Upper lobe of left lung (tissue), 6 donors: ENCODE measurements at regions not wholly inside any gene's neighbourhood (a gene's known extent, or its start where the extent isn't known, plus 50 kb on each side); places are given as distances from the start of the nearest gene placed in this dataset.

Experiments
- ATAC-seq, 2 donors: fragments of 200-7000 bp; cut with Tn5 transposase; one replicate each; pipeline ENCODE4 v1.9.1; 2022; ENCODE audit warnings: mild to moderate bottlenecking in 2 of 2, moderate library complexity in 2 of 2; ENCODE audit not compliant: low FRiP score in 2 of 2
- DNase-seq, 2 donors: peaks; one replicate each; pipeline ENCODE4 v3.0.0-alpha.2; 2019 to 2020
- H3K27ac ChIP-seq, 4 donors: fragments of 200-600 bp; sonication (generic); one replicate each; pipeline ENCODE4 v1.5.1; 2016 to 2019
- H3K27me3 ChIP-seq, 4 donors: fragments of 200-600 bp; sonication (generic); one replicate each; pipeline ENCODE4 v1.5.1; 2017 to 2019
- H3K36me3 ChIP-seq, 4 donors: fragments of 200-600 bp; sonication (generic); one replicate each; pipeline ENCODE4 v1.5.1; 2016 to 2019
- H3K4me1 ChIP-seq, 4 donors: fragments of 200-600 bp; sonication (generic); one replicate each; pipeline ENCODE4 v1.5.1; 2018 to 2019
- H3K4me3 ChIP-seq, 4 donors: fragments of 200-600 bp; sonication (generic); one replicate each; pipeline ENCODE4 v1.5.1; 2017 to 2019; ENCODE audit warnings: mild to moderate bottlenecking in 2 of 4, moderate library complexity in 1 of 4
- H3K9me3 ChIP-seq, 4 donors: fragments of 200-600 bp; sonication (generic); one replicate each; pipeline ENCODE4 v1.5.1; 2018 to 2019
- CTCF ChIP-seq, 6 experiments: fragments of 450-650 bp in 4 of 6; fragments of 200-600 bp in 2 of 6; sonication (generic) in 2 of 6; IDR thresholded peaks; one replicate each; pipeline ENCODE4 v1.5.1; 2016 to 2019; ENCODE audit warnings: antibody characterized with exemption in 6 of 6
- EP300 ChIP-seq, 4 donors: sonication (generic); formaldehyde crosslinking; IDR thresholded peaks; one replicate each; pipeline ENCODE4 v1.5.1; 2017; ENCODE audit warnings: antibody characterized with exemption in 4 of 4, control low read depth in 2 of 4
- POLR2A ChIP-seq, 4 donors: fragments of 450-650 bp; IDR thresholded peaks; one replicate each; pipeline ENCODE4 v1.5.1; 2016 to 2017; ENCODE audit warnings: antibody characterized with exemption in 4 of 4, mild to moderate bottlenecking in 2 of 4
- POLR2AphosphoS5 ChIP-seq, 2 donors: sonication (generic); formaldehyde crosslinking; IDR thresholded peaks; one replicate each; pipeline ENCODE4 v1.5.1; 2017; ENCODE audit warnings: antibody characterized with exemption in 2 of 2
- WGBS, 2 donors: methylation state at CpG; one replicate each; pipeline ENCODE4 v1.1.5; 2017 to 2018; 5-methylcytosine and 5-hydroxymethylcytosine counted together
- donor health status: DM: no; HTN: no; CAD: no; lungs with moderate emphysema.
- donor health status: DM: no; HTN: yes; CAD: no; lungs with severe emphysema.

- DNase-seq (no peak), ATAC-seq (no peak)
- Histone ChIP-seq H3K27me3 (no peaks in the 10 kb centered on the region), H3K4me3 (no peak overlapping the region), H3K36me3 (no peaks in the 10 kb centered on the region), H3K4me1 (no peaks in the 10 kb centered on the region), H3K9me3 (no peaks in the 10 kb centered on the region), H3K27ac (no peak overlapping the region)
- WGBS, 2 donors = 73 to 76% methylated on average over 1 of the region's 1 CpG
- TF ChIP-seq EP300 (IDR thresholded peaks at IDR 0.05) = no peak
- no peak for TF ChIP-seq POLR2AphosphoS5 (IDR thresholded peaks at IDR 0.05)
- no peak for TF ChIP-seq CTCF (IDR thresholded peaks at IDR 0.05)
- TF ChIP-seq POLR2A (IDR thresholded peaks at IDR 0.05) = no peak
Observed at GRCh38 chr17:14712611-14713021, 411.7 kb downstream of the HS3ST3B1 start.

GRCh38 chr17:14704121-14704520, 403.2 kb downstream of the HS3ST3B1 start:
- H3K27ac ChIP-seq = no peak overlapping the region
- DNase-seq = no peak
- no peaks in the 10 kb centered on the region for H3K36me3 ChIP-seq
- H3K4me3 ChIP-seq = no peak overlapping the region
- H3K4me1 ChIP-seq = peaks cover 0 to 5% (median 0%) of the 10 kb centered on the region in 4 donors
- no peaks in the 10 kb centered on the region for H3K9me3 ChIP-seq
- no peaks in the 10 kb centered on the region for H3K27me3 ChIP-seq
- no peak for TF ChIP-seq POLR2AphosphoS5 (IDR thresholded peaks at IDR 0.05)
- 86 to 89% methylated on average over 6 of the region's 6 CpGs for WGBS, 2 donors
- ATAC-seq = no peak

- Histone ChIP-seq H3K4me1 (peaks cover 0 to 5% (median 0%) of the 10 kb centered on the region in 4 donors), H3K36me3 (no peaks in the 10 kb centered on the region), H3K27ac (no peak overlapping the region), H3K27me3 (no peaks in the 10 kb centered on the region), H3K4me3 (no peak overlapping the region), H3K9me3 (no peaks in the 10 kb centered on the region)
- DNase-seq (no peak), ATAC-seq (no peak)
- TF ChIP-seq POLR2AphosphoS5 (IDR thresholded peaks at IDR 0.05) (no peak), POLR2A (IDR thresholded peaks at IDR 0.05) (no peak), CTCF (IDR thresholded peaks at IDR 0.05) (no peak), EP300 (IDR thresholded peaks at IDR 0.05) (no peak)
- 89 to 93% methylated on average over 1 of the region's 1 CpG for WGBS, 2 donors
Observed at GRCh38 chr17:14701886-14702285, 401.0 kb downstream of the HS3ST3B1 start.

GRCh38 chr17:14699574-14700185, 398.8 kb downstream of the HS3ST3B1 start:
- no peak for DNase-seq
- no peak for TF ChIP-seq POLR2AphosphoS5 (IDR thresholded peaks at IDR 0.05)
- no peak for TF ChIP-seq CTCF (IDR thresholded peaks at IDR 0.05)
- TF ChIP-seq POLR2A (IDR thresholded peaks at IDR 0.05) = no peak
- no peak for TF ChIP-seq EP300 (IDR thresholded peaks at IDR 0.05)
- ATAC-seq = no peak
- Histone ChIP-seq H3K4me1 (peaks cover 0 to 5% (median 0%) of the 10 kb centered on the region in 4 donors), H3K4me3 (no peak overlapping the region), H3K27ac (no peak overlapping the region), H3K27me3 (no peaks in the 10 kb centered on the region), H3K9me3 (no peaks in the 10 kb centered on the region), H3K36me3 (no peaks in the 10 kb centered on the region)
- WGBS, 2 donors = 43 to 67% methylated on average over 1 of the region's 1 CpG

GRCh38 chr17:14693382-14693781, 392.5 kb downstream of the HS3ST3B1 start:
- Histone ChIP-seq H3K4me1 (no peaks in the 10 kb centered on the region), H3K27ac (no peak overlapping the region), H3K27me3 (no peaks in the 10 kb centered on the region), H3K4me3 (no peak overlapping the region), H3K36me3 (no peaks in the 10 kb centered on the region), H3K9me3 (peaks cover 0 to 6% (median 2%) of the 10 kb centered on the region in 4 donors)
- ATAC-seq (no peak), DNase-seq (no peak)
- TF ChIP-seq POLR2AphosphoS5 (IDR thresholded peaks at IDR 0.05) (no peak), CTCF (IDR thresholded peaks at IDR 0.05) (no peak), EP300 (IDR thresholded peaks at IDR 0.05) (no peak), POLR2A (IDR thresholded peaks at IDR 0.05) (no peak)
- 30 to 32% methylated on average over 1 of the region's 1 CpG for WGBS, 2 donors
